SK-N-SH treated with all-trans-retinoic acid at 6 μM for 48 hours (cell line): ENCODE measurements at regions not wholly inside any gene's neighbourhood (a gene's known extent, or its start where the extent isn't known, plus 50 kb on each side); places are given as distances from the start of the nearest gene placed in this dataset.

ENCODE experiments used
- ATAC-seq: fragments of 200-7000 bp; cut with Tn5 transposase; 3 replicates; pipeline ENCODE4 v1.9.1; 2020; ENCODE audit warnings: mild to moderate bottlenecking, moderate library complexity
- ARNTL ChIP-seq: fragments of 450-650 bp; formaldehyde crosslinking; IDR thresholded peaks from 2 replicates; pipeline ENCODE4 v1.5.0; 2020; ENCODE audit warnings: low read depth, mild to moderate bottlenecking, moderate library complexity, borderline replicate concordance
- BACH2 ChIP-seq: fragments of 250-450 bp; sonication (Bioruptor Pico); IDR thresholded peaks from 2 replicates; pipeline ENCODE4 v1.9.0; 2021; ENCODE audit warnings: mild to moderate bottlenecking, borderline replicate concordance
- ESRRG ChIP-seq: fragments of 250-450 bp; sonication (Bioruptor Pico); IDR thresholded peaks from 2 replicates; pipeline ENCODE4 v1.6.1; 2021; ENCODE audit warnings: mild to moderate bottlenecking
- GLIS3 ChIP-seq: fragments of 250-450 bp; sonication (Bioruptor Pico); IDR thresholded peaks from 2 replicates; pipeline ENCODE4 v1.5.0; 2020; ENCODE audit warnings: mild to moderate bottlenecking, moderate library complexity
- ISL1 ChIP-seq: fragments of 250-450 bp; sonication (Bioruptor Pico); IDR thresholded peaks from 2 replicates; pipeline ENCODE4 v2.1.2; 2022; ENCODE audit warnings: mild to moderate bottlenecking, moderate library complexity
- OSR1 ChIP-seq: fragments of 250-450 bp; sonication (Bioruptor Pico); IDR thresholded peaks from 2 replicates; pipeline ENCODE4 v1.8.0; 2022; ENCODE audit warnings: moderate library complexity, mild to moderate bottlenecking, inconsistent platforms
- PPARA ChIP-seq: fragments of 250-450 bp; sonication (Bioruptor Pico); IDR thresholded peaks from 2 replicates; pipeline ENCODE4 v1.5.0; 2020; ENCODE audit warnings: mild to moderate bottlenecking, borderline replicate concordance
- RARB ChIP-seq: fragments of 250-450 bp; sonication (Bioruptor Pico); IDR thresholded peaks from 2 replicates; pipeline ENCODE4 v1.8.0; 2021; ENCODE audit warnings: mild to moderate bottlenecking, moderate library complexity
- SNAI2 ChIP-seq: fragments of 250-450 bp; sonication (Bioruptor Pico); IDR thresholded peaks from 2 replicates; pipeline ENCODE4 v1.5.0; 2020; ENCODE audit warnings: mild to moderate bottlenecking, moderate library complexity
- TCF4 ChIP-seq: fragments of 250-450 bp; sonication (Bioruptor Pico); IDR thresholded peaks from 2 replicates; pipeline ENCODE4 v1.8.0; 2021; ENCODE audit warnings: mild to moderate bottlenecking, moderate library complexity, borderline replicate concordance
- TOX ChIP-seq: fragments of 250-450 bp; sonication (Bioruptor Pico); IDR thresholded peaks from 2 replicates; pipeline ENCODE4 v1.8.0; 2021; ENCODE audit warnings: mild to moderate bottlenecking, moderate library complexity, borderline replicate concordance
- ZC3H10 ChIP-seq: fragments of 250-450 bp; sonication (Bioruptor Pico); IDR thresholded peaks from 2 replicates; pipeline ENCODE4 v1.5.1; 2021; ENCODE audit warnings: mild to moderate bottlenecking, moderate library complexity
- ZFP30 ChIP-seq: fragments of 450-650 bp; formaldehyde crosslinking; IDR thresholded peaks from 2 replicates; pipeline ENCODE4 v1.5.0; 2022; ENCODE audit warnings: mild to moderate bottlenecking, moderate library complexity
- ZNF565 ChIP-seq: fragments of 450-650 bp; formaldehyde crosslinking; conservative IDR thresholded peaks from 2 replicates; pipeline ENCODE4 v1.5.0; 2020; ENCODE audit warnings: low read depth, mild to moderate bottlenecking, moderate library complexity
- ZNF8 ChIP-seq: fragments of 450-650 bp; formaldehyde crosslinking; IDR thresholded peaks from 2 replicates; pipeline ENCODE4 v1.5.0; 2020; ENCODE audit warnings: mild to moderate bottlenecking, moderate library complexity
- TF ChIP-seq, protein P1 (sequence below): fragments of 250-450 bp; sonication (Bioruptor Pico); IDR thresholded peaks from 2 replicates; pipeline ENCODE4 v1.5.1; 2021; ENCODE audit warnings: mild to moderate bottlenecking, moderate library complexity
- TF ChIP-seq, protein P2 (sequence below): fragments of 250-450 bp; sonication (Bioruptor Pico); IDR thresholded peaks from 2 replicates; pipeline ENCODE4 v1.5.0; 2020; ENCODE audit warnings: mild to moderate bottlenecking, moderate library complexity
- TF ChIP-seq, protein P3 (sequence below): fragments of 250-450 bp; sonication (Bioruptor Pico); IDR thresholded peaks from 2 replicates; pipeline ENCODE4 v1.8.0; 2021; ENCODE audit warnings: low read depth, mild to moderate bottlenecking, moderate library complexity, borderline replicate concordance
- TF ChIP-seq, protein P4 (sequence below): fragments of 250-450 bp; sonication (Bioruptor Pico); IDR thresholded peaks from 2 replicates; pipeline ENCODE4 v1.8.0; 2020; ENCODE audit warnings: mild to moderate bottlenecking, moderate library complexity, borderline replicate concordance
- TF ChIP-seq, protein P5 (sequence below): fragments of 250-450 bp; sonication (Bioruptor Pico); IDR thresholded peaks from 2 replicates; pipeline ENCODE4 v1.5.1; 2020; ENCODE audit warnings: low read depth, mild to moderate bottlenecking, moderate library complexity

DNA sequence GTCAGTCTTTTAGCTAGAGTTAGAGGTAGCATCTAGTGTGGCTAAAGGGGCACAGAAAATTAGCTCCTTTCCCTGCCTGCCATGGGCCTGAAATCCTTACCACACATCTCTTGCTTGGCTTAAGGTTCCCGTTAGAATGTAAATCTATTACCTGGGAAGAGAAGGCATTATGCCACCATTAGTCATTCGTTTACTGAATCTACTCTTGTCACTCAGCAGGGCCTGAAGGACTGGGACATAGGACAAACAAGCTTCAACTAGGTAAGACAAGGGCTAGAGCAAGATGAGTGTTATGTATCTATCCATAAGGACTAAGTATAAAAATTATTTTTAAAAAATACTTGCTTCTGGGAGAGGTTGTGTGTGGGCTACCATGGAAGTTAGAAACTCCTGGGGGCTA, 112.4 kb downstream of the CT47B1 start:
- no peak for ATAC-seq
- TF ChIP-seq, protein P1, sequence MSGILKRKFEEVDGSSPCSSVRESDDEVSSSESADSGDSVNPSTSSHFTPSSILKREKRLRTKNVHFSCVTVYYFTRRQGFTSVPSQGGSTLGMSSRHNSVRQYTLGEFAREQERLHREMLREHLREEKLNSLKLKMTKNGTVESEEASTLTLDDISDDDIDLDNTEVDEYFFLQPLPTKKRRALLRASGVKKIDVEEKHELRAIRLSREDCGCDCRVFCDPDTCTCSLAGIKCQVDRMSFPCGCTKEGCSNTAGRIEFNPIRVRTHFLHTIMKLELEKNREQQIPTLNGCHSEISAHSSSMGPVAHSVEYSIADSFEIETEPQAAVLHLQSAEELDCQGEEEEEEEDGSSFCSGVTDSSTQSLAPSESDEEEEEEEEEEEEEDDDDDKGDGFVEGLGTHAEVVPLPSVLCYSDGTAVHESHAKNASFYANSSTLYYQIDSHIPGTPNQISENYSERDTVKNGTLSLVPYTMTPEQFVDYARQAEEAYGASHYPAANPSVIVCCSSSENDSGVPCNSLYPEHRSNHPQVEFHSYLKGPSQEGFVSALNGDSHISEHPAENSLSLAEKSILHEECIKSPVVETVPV (CRISPR knock-in tag), result no peak
- TF ChIP-seq, protein P2, sequence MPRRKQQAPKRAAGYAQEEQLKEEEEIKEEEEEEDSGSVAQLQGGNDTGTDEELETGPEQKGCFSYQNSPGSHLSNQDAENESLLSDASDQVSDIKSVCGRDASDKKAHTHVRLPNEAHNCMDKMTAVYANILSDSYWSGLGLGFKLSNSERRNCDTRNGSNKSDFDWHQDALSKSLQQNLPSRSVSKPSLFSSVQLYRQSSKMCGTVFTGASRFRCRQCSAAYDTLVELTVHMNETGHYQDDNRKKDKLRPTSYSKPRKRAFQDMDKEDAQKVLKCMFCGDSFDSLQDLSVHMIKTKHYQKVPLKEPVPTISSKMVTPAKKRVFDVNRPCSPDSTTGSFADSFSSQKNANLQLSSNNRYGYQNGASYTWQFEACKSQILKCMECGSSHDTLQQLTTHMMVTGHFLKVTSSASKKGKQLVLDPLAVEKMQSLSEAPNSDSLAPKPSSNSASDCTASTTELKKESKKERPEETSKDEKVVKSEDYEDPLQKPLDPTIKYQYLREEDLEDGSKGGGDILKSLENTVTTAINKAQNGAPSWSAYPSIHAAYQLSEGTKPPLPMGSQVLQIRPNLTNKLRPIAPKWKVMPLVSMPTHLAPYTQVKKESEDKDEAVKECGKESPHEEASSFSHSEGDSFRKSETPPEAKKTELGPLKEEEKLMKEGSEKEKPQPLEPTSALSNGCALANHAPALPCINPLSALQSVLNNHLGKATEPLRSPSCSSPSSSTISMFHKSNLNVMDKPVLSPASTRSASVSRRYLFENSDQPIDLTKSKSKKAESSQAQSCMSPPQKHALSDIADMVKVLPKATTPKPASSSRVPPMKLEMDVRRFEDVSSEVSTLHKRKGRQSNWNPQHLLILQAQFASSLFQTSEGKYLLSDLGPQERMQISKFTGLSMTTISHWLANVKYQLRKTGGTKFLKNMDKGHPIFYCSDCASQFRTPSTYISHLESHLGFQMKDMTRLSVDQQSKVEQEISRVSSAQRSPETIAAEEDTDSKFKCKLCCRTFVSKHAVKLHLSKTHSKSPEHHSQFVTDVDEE (CRISPR knock-in tag), result no peak
- TF ChIP-seq ZNF8 (CRISPR knock-in tag), result no peak
- TF ChIP-seq TOX (CRISPR knock-in tag), result no peak
- no peak for TF ChIP-seq SNAI2 (CRISPR knock-in tag)
- TF ChIP-seq ARNTL (CRISPR knock-in tag), result no peak
- TF ChIP-seq OSR1 (CRISPR knock-in tag), result no peak
- TF ChIP-seq, protein P3, sequence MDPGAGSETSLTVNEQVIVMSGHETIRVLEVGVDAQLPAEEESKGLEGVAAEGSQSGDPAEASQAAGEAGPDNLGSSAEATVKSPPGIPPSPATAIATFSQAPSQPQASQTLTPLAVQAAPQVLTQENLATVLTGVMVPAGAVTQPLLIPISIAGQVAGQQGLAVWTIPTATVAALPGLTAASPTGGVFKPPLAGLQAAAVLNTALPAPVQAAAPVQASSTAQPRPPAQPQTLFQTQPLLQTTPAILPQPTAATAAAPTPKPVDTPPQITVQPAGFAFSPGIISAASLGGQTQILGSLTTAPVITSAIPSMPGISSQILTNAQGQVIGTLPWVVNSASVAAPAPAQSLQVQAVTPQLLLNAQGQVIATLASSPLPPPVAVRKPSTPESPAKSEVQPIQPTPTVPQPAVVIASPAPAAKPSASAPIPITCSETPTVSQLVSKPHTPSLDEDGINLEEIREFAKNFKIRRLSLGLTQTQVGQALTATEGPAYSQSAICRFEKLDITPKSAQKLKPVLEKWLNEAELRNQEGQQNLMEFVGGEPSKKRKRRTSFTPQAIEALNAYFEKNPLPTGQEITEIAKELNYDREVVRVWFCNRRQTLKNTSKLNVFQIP (CRISPR knock-in tag), result no peak
- TF ChIP-seq BACH2 (CRISPR knock-in tag), result no peak
- TF ChIP-seq ZC3H10 (CRISPR knock-in tag), result no peak
- TF ChIP-seq PPARA (CRISPR knock-in tag), result no peak
- TF ChIP-seq ZNF565 (CRISPR knock-in tag), result no peak

DNA sequence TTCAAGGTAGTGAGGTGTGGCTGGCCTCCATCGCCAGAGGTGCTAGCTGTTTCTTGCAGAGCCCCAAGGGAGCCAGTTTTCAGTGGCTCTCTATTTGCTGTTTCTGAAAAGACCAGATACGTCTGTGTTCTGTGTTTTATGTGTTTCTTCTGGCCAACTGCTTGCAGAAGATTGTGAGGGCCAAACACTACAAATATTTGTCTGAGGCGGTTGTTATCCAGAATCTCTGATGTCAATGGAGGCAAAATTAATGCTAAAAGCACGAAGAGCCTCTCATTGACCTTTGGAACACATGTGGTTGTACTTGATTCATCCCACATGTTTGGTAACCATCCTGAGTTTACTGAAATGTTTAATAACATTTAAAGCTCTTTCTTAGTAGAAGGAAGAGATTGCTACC, 113.9 kb downstream of the CT47B1 start:
- peak; percentile 82 for ATAC-seq
- TF ChIP-seq, protein P3 (CRISPR knock-in tag), result no peak
- TF ChIP-seq SNAI2 (CRISPR knock-in tag), result no peak
- TF ChIP-seq BACH2 (CRISPR knock-in tag), result no peak
- TF ChIP-seq, protein P4, sequence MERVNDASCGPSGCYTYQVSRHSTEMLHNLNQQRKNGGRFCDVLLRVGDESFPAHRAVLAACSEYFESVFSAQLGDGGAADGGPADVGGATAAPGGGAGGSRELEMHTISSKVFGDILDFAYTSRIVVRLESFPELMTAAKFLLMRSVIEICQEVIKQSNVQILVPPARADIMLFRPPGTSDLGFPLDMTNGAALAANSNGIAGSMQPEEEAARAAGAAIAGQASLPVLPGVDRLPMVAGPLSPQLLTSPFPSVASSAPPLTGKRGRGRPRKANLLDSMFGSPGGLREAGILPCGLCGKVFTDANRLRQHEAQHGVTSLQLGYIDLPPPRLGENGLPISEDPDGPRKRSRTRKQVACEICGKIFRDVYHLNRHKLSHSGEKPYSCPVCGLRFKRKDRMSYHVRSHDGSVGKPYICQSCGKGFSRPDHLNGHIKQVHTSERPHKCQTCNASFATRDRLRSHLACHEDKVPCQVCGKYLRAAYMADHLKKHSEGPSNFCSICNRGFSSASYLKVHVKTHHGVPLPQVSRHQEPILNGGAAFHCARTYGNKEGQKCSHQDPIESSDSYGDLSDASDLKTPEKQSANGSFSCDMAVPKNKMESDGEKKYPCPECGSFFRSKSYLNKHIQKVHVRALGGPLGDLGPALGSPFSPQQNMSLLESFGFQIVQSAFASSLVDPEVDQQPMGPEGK, result no peak
- TF ChIP-seq, protein P5, sequence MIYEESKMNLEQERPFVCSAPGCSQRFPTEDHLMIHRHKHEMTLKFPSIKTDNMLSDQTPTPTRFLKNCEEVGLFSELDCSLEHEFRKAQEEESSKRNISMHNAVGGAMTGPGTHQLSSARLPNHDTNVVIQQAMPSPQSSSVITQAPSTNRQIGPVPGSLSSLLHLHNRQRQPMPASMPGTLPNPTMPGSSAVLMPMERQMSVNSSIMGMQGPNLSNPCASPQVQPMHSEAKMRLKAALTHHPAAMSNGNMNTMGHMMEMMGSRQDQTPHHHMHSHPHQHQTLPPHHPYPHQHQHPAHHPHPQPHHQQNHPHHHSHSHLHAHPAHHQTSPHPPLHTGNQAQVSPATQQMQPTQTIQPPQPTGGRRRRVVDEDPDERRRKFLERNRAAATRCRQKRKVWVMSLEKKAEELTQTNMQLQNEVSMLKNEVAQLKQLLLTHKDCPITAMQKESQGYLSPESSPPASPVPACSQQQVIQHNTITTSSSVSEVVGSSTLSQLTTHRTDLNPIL (CRISPR knock-in tag), result no peak
- TF ChIP-seq ZNF565 (CRISPR knock-in tag), result no peak
- TF ChIP-seq TCF4 (CRISPR knock-in tag), result no peak
- TF ChIP-seq TOX (CRISPR knock-in tag), result no peak
- no peak for TF ChIP-seq ZFP30 (CRISPR knock-in tag)
- no peak for TF ChIP-seq PPARA (CRISPR knock-in tag)
- no peak for TF ChIP-seq ESRRG (CRISPR knock-in tag)
- no peak for TF ChIP-seq RARB

DNA sequence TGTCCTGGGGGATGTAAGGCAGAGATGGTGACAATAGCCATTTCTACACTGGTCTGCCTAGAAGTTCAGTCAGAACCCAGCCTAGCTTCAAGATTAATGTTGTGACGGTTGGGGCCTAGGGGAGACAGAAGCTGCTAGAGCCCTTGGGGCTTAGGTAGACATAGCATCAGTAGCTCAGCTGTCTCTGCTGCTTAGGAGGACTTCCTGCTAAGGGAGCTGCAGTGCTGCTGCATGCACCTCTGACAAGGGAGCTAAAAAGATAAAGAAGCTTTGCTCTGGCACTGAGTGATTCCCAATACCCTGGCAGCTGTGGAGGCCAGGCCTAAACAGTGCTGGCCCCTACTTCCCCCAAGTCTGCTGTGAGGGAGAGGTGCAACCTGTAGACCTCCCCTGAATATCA, 116.0 kb downstream of the CT47B1 start:
- ATAC-seq, result no peak
- TF ChIP-seq GLIS3 (CRISPR knock-in tag) (no peak), ISL1 (CRISPR knock-in tag) (no peak), RARB (no peak), ZFP30 (CRISPR knock-in tag) (no peak), SNAI2 (CRISPR knock-in tag) (no peak), ZNF8 (CRISPR knock-in tag) (no peak), ZC3H10 (CRISPR knock-in tag) (no peak), OSR1 (CRISPR knock-in tag) (no peak), TOX (CRISPR knock-in tag) (no peak), PPARA (CRISPR knock-in tag) (no peak)
- TF ChIP-seq, protein P4, result no peak
- TF ChIP-seq, protein P2 (CRISPR knock-in tag), result no peak
